ENCODE measurements at regions not wholly inside any gene's neighbourhood (a gene's known extent, or its start where the extent isn't known, plus 50 kb on each side); places are given as distances from the start of the nearest gene placed in this dataset.

DNA sequence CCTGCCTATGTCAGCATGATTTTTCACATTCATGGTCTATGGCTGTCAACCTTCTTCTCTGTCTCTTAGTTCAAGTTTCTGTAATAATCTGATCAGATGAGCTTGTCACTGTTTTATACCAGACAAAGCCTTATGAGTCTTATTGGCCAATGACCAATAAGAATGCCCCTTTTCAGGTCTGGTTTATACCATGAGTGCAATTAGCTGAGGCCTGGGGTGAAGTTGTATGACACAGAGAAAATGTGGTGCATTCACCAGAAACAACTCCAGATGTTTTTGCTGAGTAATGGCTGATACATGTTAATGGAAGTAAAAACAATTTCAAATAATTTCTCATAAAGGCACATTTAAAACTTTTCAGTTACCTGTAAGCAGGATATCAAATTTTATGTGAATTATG lies 218.6 kb upstream of the CDH8 start:
- TF ChIP-seq, protein P1, sequence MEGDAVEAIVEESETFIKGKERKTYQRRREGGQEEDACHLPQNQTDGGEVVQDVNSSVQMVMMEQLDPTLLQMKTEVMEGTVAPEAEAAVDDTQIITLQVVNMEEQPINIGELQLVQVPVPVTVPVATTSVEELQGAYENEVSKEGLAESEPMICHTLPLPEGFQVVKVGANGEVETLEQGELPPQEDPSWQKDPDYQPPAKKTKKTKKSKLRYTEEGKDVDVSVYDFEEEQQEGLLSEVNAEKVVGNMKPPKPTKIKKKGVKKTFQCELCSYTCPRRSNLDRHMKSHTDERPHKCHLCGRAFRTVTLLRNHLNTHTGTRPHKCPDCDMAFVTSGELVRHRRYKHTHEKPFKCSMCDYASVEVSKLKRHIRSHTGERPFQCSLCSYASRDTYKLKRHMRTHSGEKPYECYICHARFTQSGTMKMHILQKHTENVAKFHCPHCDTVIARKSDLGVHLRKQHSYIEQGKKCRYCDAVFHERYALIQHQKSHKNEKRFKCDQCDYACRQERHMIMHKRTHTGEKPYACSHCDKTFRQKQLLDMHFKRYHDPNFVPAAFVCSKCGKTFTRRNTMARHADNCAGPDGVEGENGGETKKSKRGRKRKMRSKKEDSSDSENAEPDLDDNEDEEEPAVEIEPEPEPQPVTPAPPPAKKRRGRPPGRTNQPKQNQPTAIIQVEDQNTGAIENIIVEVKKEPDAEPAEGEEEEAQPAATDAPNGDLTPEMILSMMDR (IDR thresholded peaks at IDR 0.05), result no peak
- TF ChIP-seq POLR2A (IDR thresholded peaks at IDR 0.05), result no peak
- TF ChIP-seq POLR2AphosphoS5 (IDR thresholded peaks at IDR 0.05), result no peak

All from transverse colon (tissue), 4 donors.